GM18502 (cell line): ENCODE measurements at regions not wholly inside any gene's neighbourhood (a gene's known extent, or its start where the extent isn't known, plus 50 kb on each side); places are given as distances from the start of the nearest gene placed in this dataset.

Experiments
- ATAC-seq: cut with Tn5 transposase; IDR thresholded peaks from one replicate; pipeline ENCODE4 v1.9.1; 2021; ENCODE audit warnings: mild to moderate bottlenecking; ENCODE audit not compliant: unreplicated experiment, poor library complexity

DNA sequence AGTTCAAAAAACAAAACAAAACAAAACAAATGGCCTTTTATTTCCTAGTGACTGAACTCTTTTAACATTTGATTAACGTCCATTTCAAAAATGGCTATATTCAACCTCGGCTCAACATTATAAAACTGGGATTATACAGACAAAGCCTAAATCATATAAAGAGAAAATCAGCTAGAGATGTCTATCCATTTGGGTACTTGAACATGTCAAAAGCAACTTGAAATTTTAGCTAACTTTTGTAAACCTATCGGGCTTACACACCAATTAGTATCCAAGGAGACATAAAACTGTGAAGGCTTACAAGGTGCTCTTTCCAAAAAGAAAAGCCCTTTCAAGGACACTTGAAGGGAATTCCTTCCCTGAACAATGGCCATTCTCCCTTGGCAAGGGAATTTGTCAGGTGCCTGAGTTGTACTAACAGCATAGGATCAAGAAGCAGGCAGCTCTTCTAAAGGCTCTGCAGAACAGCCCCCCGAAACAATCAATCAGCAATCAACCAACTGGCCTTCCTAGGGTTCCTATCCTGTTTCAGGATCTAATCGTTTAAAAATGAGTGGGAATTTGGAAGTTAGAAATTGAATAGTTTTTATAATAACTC lies 633.7 kb upstream of the HTR2C start:
- no peak for ATAC-seq

DNA sequence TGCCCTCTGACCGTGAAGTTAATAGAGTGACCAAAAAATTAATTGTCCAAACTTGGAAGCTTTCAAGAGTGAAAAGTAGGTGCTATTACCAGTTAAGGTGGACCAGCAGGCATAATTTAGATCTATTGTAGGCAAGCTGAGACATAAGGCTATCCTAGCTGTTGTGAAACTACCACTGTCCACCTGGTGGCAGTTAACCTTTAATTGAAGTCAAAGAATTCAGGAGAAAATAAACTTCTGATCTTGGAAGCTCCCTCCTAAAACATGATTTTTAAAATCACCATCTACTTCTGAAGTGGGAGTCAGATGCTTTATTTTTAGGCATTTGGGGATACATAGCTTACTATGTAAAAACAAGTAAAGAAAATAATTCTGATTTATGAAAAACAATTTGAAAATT lies 636.3 kb upstream of the HTR2C start:
- no peak for ATAC-seq

DNA sequence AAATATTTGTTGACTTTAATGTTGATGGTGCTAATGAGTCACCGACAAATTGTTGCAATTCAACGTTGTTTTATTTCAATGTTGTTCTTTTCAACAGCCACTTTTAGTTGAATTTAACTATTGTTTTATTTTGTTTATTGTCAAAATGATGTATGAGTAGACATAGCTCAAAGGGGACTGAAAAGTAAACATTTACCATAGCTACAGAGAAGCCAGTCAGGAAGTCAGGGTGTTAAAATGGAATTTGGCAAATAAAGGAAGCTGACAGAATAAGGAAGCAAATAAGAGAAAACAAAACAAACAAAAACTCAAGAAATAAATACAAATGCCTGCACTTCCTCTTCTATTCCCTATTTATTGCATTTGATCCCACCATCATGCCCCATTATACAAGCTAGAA lies 648.4 kb upstream of the HTR2C start:
- no peak for ATAC-seq

DNA sequence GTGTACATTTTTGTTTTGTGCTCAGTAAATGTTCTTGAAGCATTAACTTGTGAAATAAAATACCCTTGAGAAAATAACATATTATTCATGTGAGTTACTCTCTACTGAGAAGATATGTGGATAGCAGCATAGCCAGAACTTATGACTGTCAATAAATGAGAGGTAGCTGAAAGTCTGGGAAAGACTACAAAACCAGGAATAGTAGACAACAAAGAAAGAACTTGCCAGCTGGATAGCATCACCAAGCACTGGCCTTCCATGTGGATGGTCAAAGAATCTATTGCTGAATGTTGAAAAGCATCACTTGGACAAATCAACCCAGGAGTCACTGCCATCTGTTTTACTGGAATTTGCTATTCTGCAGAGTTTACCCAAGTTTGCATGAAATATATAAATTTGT lies 650.0 kb upstream of the HTR2C start:
- no peak for ATAC-seq

DNA sequence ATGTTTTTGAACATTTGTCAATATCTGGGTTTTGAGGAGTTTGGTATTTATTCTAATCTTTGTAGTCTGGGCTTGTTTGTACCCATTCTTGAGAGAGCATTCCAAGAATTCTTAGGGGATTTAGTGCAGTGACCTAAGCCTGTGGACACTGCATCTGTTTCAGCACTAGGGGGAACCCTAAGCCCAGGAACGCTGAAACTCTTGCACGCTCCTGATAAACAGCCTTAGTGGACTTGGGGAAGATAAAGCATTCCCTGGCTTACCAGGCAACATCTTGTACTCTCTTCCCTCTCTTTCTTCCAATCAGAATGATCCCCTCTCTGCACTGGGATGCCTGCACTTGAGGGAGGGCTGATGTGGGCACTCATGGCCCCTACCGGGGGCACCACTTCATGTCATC lies 654.9 kb upstream of the HTR2C start:
- ATAC-seq, result no peak

DNA sequence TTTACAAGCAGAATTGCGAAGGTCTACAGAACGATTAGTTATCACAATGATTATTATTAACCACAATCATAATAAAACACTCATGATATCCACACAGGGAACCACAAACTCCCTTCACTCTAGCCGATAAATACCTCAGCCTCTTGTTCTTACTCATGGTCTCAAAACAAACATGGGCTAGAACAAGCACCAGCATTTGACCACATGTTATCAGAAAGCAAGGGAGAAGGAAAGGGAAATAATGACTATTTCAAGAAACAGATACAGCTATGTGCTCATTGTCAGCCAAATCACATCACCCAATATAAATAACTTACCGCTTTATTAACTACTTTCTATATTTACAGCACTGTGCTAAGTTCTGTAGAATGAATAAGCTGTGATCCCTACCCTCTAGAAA lies 663.2 kb upstream of the HTR2C start:
- no peak for ATAC-seq

DNA sequence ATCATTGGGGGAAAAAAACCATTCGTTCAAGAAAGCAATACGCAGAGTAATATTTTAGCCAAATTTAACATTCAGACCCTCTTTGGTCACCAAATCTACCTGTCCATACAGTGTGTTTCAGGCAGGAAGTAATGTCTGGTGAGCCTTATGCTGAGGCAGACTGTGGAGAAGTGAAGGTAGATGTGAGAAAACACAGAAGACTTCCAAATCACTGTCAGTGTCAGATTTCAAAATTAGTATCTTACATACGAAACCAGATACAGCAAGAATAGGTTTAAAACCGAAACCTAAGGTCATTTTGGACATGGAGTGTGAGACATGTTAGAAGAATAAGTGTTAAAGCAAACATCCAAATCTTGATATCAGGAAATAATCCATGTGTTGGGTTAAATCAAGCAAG lies 664.5 kb upstream of the HTR2C start:
- no peak for ATAC-seq

DNA sequence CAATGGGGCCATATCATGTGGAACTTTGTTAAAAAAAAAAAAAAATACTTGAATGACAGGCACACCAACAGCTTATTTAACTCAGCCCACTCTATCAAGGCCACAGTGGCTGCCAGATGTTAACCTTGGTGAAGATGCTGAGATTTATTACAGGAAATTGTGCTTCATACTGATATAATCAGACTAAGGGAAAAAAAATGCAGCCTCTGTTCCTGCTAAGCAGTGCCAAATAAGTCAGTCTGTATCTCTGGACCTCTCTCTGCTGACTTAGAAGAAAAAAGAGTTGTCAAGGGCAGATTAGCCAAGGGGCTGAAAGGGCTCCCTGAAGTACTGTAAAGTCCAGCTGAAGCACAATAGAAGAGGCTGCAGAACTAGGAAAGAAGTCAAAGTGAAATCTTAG lies 677.7 kb upstream of the HTR2C start:
- no peak for ATAC-seq

DNA sequence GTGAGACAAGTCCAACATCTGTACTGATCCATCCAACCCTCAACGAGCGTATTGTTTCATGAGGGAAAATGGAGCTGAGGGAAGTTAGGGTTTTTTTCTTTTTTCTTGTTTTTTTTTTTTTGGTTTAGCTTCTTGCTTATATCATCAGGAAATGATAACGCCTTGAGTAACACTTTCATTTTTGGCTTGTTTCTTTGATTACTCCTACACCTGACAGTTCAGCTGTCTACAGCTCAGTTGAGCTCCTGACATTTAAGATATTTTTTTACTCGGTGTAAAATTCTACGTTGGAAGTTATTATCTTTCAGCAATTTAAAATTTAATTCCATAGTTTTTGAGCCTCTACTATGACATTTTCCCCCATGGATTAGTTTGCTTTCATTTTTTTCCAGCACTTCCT lies 691.0 kb upstream of the HTR2C start:
- ATAC-seq, result no peak

DNA sequence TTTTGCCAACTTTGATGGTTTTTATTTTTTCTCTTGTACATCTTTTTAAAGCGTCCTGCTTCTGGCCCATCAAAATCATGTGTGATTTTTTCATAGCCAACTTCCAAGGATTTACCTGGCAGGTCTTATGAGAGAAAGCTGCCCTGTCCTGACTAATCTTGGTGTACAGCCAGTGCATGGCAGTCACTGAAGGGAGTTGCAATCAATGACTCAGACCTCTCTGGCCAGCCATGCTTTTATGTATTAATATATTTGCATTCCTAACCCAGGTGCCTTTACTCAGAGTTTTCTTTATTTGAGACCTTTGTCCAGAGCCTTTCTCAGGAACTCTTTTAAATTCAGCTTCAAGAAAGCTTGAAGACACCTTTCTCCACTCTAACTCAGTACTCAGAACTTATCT lies 691.5 kb upstream of the HTR2C start:
- no peak for ATAC-seq

DNA sequence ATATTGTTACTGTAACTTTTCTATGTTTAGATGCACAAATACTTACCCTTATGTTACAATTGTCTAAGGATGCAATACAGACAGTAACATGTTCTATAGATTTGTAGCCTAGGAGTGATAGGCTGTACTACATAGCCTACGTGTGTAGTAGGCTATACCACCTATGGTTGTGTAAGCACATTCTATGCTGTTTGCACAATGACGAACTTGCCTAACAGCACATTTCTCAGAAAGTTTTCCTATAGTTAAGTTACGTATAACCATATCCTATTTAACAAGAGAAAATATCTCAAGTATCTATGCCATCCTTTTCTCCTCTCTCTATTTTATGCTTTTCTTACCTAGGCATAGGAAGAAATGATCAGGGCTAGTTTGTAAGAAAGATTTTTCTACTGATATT lies 710.8 kb upstream of the HTR2C start:
- no peak for ATAC-seq

DNA sequence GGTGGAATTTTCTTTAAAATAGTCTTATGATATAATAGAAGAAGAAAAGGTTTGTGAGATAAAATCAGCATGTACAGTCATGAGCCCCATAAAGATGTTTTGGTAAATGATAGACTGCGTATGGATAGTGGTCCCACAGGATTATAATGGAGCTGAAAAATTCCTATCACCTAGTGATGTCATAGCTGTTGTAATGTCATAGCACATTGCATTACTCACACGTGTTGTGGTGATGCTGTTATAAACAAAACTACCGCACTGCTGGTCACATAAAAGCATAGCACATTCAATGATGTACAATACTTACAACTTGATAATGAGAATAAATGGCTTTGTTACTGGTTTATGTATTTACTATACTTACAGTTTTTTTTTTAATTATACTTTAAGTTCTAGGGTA lies 715.2 kb upstream of the HTR2C start:
- ATAC-seq, result no peak

DNA sequence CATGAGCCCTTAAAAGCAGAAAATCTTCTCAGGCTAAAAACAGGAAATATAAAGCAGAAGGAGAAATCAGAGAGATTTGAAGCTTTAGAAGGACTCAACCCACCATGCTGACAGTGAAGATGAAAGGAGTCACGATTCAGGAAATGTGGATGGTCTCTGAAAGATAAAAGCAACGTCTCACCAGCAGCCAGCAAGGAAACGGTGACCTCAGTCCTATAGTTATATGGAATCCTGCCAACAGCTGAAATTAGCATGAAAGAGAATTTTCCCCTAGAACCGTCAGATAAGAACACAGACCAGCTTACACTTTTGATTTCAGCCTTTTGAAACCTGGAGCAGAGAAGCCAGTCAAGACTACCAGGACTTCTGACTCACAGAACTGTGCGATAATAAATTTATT lies 715.7 kb upstream of the HTR2C start:
- no peak for ATAC-seq

DNA sequence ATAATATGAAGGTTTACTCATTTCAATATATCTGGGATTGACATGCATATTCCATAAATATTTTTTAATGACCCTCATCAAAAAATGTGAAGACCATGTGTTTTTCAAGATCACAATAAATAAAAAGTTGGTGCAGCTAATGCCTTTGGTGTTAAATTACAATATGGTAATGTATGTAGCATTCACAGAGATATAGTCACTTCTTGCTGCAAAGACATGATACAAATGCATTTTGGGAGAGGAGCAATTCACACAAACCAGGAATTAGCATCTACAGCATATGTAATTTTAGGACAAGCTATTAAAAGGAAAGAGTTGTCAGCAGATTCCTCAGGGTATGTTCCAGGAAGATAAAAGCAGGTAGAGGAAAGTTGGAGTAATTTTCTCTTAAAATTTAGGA lies 734.5 kb upstream of the HTR2C start:
- ATAC-seq, result no peak

DNA sequence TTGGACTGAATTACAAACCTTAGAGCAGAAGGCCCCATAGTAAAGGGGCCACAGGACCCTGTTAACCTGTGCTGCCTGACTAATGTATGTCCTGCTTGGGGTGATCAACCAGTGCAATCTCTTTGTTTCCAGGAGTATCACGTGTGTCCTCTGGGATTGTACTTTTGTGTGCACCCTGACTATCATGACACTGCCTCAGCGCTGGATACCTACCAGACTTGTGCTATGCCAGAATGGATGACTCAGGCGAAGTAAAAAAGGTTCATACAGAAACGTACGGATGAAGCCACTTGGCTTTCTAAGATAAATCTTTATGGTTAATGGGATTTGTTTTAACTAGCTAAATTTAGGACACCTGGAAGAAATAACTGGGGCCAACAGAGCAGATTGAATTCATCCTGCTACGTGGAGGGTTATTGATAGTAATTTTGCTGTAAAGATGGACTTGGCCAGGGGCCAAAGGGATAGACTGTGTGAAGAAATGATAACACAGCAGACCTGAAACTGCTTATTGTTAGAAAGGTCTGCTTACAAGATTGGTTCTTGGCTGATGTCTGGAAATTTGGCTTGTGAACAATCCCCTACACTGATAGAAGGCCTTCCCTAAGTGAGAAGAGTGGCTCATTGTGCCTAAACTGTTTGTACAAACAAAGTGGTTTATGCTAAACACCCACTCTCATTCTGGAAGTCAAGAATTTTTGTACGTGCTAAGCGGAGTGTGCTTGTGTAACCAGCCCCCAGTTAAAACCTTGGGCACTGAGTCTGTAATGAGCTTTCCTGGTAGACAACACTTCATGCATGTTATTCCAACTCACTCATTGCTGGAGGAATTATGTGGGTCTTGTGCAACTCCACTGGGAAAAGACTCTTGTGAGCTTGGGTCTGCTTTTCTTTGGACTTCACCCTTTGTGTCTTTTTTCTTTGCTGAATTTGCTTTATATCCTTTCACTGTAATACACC lies 750.5 kb upstream of the HTR2C start:
- ATAC-seq, result no peak

DNA sequence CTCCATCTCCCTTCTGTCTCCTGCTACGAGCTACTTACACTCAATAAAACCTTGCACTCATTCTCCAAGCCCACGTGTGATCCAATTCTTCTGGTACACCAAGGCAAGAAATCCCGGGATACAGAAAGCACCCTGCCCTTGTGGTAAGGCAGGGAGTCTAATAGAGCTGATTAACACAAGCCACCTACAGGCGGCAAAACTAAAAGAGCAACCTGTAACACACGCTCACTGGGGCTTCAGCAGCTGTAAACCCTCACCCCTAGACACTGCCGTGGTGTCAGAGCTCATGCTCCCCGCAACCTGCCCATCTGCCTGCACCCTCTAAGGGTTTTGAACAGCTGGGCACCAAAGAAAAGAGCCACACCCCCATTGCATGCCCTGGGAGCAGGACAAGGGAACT lies 755.4 kb upstream of the HTR2C start:
- no peak for ATAC-seq

DNA sequence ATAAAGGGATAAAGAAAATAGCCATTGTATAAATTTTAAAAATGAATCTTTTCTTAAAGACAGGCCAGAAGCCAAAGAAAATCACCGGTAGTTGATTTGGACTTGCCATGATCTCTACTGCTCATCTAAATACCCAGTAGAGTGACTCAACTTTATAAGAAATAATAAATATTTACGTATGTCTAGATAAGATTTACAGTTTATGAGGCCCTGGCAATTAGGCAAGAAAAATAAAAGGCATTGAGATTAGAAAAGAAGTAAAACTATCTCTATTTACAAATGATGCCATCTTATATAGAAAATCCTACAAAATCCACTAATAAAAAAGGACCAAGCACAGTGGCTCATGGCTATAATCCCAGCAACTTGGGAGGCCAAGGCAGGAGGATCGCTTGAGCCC lies 765.5 kb upstream of the HTR2C start:
- ATAC-seq, result no peak

DNA sequence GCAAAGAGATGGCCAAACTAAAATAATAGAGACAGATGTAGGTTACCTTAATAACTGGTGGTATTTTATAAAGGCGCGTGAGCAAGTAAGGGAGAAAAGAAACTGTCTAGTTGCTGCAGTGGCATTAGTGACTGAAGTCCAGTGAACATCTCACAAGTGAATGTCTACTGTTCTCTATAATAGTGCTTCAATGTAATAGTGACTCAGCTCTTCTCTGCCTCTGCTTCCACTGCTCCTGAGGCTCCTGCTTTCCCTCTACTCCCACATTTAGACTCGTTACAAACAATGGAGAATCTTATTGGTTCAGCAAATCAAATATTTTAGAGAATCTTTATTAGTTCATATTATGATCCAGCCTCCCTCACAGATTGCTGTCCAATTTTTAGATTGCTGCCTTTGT lies 779.1 kb upstream of the HTR2C start:
- no peak for ATAC-seq

DNA sequence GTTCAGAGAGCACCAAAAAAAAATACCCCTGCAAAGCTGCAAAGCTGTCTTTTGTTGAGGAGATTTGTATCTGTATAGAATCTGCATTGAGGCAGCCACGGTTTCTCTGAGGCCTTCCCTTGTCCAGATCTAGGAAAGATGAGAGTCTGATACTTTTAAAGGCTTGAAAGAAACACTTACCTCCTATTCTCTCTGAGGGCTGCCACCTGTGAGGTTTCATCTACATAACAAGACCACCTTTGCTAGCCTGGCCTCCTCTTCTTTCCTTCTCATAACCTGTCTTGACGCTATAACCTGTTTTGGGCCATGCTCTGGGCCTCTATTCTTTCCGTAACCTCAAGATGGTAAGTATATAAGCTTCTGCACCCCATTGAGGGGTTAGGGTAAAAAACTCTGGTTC lies 779.6 kb upstream of the HTR2C start:
- no peak for ATAC-seq

DNA sequence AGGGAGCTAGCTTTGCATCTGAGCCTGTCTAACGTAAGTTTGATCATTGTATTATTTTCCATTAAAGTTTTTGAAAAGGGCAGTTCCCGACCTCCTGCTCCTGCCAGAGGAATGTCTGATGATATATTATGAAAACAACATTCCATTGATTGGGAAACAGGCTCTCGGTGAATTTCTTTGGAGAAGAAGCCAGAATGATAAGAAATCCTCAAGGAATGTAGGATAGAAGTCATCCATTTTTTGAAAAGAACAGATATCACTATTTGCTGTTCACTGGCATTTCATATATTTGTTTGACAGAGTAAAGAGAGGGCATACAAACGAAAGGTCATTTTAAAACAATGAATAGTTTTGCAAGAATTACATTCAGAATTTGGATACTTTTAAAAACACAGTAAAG lies 781.0 kb upstream of the HTR2C start:
- no peak for ATAC-seq

DNA sequence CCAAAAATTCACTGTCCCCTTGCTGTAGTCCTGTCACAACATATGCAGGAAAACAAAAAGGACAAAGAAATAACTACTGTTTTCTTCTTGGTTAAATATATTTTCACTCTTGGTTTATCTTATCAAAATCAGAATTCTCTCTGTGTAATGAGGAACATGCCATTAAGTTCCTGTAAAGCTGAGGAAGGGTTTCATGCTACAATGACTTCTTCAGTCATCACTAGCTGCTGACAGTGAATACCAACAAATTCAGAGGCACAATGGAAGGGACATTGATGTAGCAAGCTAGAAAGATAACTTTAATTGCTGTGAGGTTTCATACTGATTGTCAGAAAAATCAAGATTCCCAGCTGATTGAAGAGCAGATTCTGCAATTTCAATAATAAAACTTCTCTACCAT lies 782.9 kb upstream of the HTR2C start:
- no peak for ATAC-seq

DNA sequence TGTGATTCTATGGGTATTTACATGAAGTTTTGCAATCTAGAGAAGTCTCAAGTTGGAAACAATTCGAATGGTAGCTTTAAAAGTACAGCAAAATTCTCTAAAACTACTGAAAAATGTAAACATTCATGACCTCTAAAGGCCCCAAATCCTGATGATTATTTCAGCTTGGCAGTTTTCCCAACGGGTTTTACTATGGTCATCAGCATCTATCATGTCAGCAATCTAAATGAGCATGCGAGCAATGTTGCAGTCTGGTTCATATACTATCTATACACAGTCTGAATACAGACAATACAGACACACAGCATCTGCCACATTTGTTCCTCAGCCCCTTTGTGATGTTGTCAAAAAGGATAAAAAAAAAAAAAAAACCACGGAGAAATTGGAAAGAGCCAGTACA lies 790.3 kb upstream of the HTR2C start:
- ATAC-seq, result no peak
